Neural progenitor cell (in vitro differentiated cells): ENCODE measurements at regions not wholly inside any gene's neighbourhood (a gene's known extent, or its start where the extent isn't known, plus 50 kb on each side); places are given as distances from the start of the nearest gene placed in this dataset.

Source experiments
- DNase-seq: peaks from one replicate; pipeline ENCODE4 v3.0.0-alpha.2; 2016; ENCODE audit warnings: low spot score
- H2AFZ ChIP-seq: fragments of 200-600 bp; sonication (generic); replicated peaks from 2 replicates; pipeline ENCODE4 v1.6.1; 2016; ENCODE audit warnings: antibody characterized with exemption
- H3F3A ChIP-seq: fragments of 200-600 bp; sonication (generic); 2 replicates; pipeline ENCODE4 v1.6.1; 2016; ENCODE audit warnings: antibody characterized with exemption, low read depth
- H3K27ac ChIP-seq: fragments of 200-600 bp; sonication (generic); 2 replicates; pipeline ENCODE4 v1.5.1; 2016; ENCODE audit warnings: mild to moderate bottlenecking
- H3K27me3 ChIP-seq: fragments of 200-600 bp; sonication (generic); 2 replicates; pipeline ENCODE4 v1.6.1; 2016; ENCODE audit warnings: mild to moderate bottlenecking, moderate library complexity
- H3K36me3 ChIP-seq: fragments of 200-600 bp; sonication (generic); 2 replicates; pipeline ENCODE4 v1.5.1; 2016
- H3K4me1 ChIP-seq: fragments of 200-600 bp; sonication (generic); 2 replicates; pipeline ENCODE4 v1.6.1; 2016; ENCODE audit warnings: mixed run types
- H3K4me2 ChIP-seq: fragments of 200-600 bp; sonication (generic); 2 replicates; pipeline ENCODE4 v1.6.1; 2016
- H3K4me3 ChIP-seq: fragments of 200-600 bp; sonication (generic); 2 replicates; pipeline ENCODE4 v1.5.1; 2016
- H3K79me2 ChIP-seq: fragments of 200-600 bp; sonication (generic); 2 replicates; pipeline ENCODE4 v1.6.1; 2016; ENCODE audit warnings: low read depth
- H3K9ac ChIP-seq: fragments of 200-600 bp; sonication (generic); 2 replicates; pipeline ENCODE4 v1.6.1; 2016
- H3K9me3 ChIP-seq: fragments of 200-600 bp; sonication (generic); 2 replicates; pipeline ENCODE4 v1.5.1; 2016; ENCODE audit warnings: low read depth
- H4K20me1 ChIP-seq: fragments of 200-600 bp; sonication (generic); 2 replicates; pipeline ENCODE4 v1.6.1; 2016; ENCODE audit warnings: low read depth
- H3K27ac Mint-ChIP-seq: 3 replicates; pipeline ENCODE4 v1.8.0; 2021; ENCODE audit warnings: mixed read lengths
- H3K27me3 Mint-ChIP-seq: 2 replicates; pipeline ENCODE4 v1.8.0; 2022; ENCODE audit warnings: low read depth, mild to moderate bottlenecking, inconsistent platforms, moderate library complexity, mixed read lengths; ENCODE audit not compliant: insufficient read depth
- H3K36me3 Mint-ChIP-seq: 3 replicates; pipeline ENCODE4 v1.8.0; 2021; ENCODE audit warnings: mixed read lengths
- H3K4me1 Mint-ChIP-seq: 3 replicates; pipeline ENCODE4 v1.8.0; 2021; ENCODE audit warnings: mixed read lengths
- H3K4me3 Mint-ChIP-seq: 3 replicates; pipeline ENCODE4 v1.8.0; 2021; ENCODE audit warnings: mild to moderate bottlenecking, moderate library complexity, mixed read lengths
- H3K9me3 Mint-ChIP-seq: 3 replicates; pipeline ENCODE4 v1.8.0; 2020; ENCODE audit warnings: mixed read lengths
- EZH2 ChIP-seq: fragments of 200-600 bp; sonication (generic); IDR thresholded peaks from 2 replicates; pipeline ENCODE4 v1.6.1; 2017; ENCODE audit warnings: antibody characterized with exemption, mild to moderate bottlenecking, moderate library complexity
- EZH2phosphoT487 ChIP-seq: fragments of 200-600 bp; sonication (generic); IDR thresholded peaks from 2 replicates; pipeline ENCODE4 v1.6.1; 2017; ENCODE audit warnings: antibody characterized with exemption
- TF ChIP-seq, protein P1 (sequence below): fragments of 200-600 bp; sonication (generic); IDR thresholded peaks from 2 replicates; pipeline ENCODE4 v1.5.1; 2017; ENCODE audit warnings: antibody characterized with exemption, mild to moderate bottlenecking

DNA sequence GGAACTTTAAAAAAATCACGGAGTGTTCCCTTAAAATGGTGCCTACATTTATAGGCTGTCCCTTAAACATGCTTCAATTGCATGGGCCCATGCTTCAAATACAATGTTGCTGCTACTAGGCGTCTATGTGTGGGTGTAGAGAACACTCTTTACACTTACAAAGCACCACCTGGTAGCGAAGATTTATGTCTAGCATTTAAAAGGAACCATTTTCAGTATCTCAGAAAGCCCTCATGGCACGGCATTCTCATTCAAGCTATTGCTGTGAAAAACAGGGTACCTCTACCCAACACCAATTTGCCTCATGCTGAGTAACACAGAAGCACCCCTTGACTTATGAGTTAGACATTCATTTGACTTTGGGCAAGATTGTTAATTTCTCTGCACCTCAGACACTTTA, 112.9 kb upstream of the CNTNAP5 start:
- Histone ChIP-seq H2AFZ (no peak overlapping the region), H3K79me2 (no peaks in the 10 kb centered on the region), H3K27ac (no peak overlapping the region), H3K27me3 (no peaks in the 10 kb centered on the region), H4K20me1 (no peaks in the 10 kb centered on the region), H3K4me3 (no peak overlapping the region), H3K9ac (no peak overlapping the region), H3K9me3 (no peaks in the 10 kb centered on the region), H3K4me2 (no peak overlapping the region), H3F3A (no peaks in the 10 kb centered on the region), H3K36me3 (no peaks in the 10 kb centered on the region), H3K4me1 (no peaks in the 10 kb centered on the region)
- Mint-ChIP-seq H3K27me3 (no peaks in the 10 kb centered on the region), H3K4me1 (peaks cover 8% of the 10 kb centered on the region), H3K4me3 (no peak overlapping the region), H3K36me3 (no peaks in the 10 kb centered on the region), H3K27ac (no peak overlapping the region), H3K9me3 (no peaks in the 10 kb centered on the region)
- TF ChIP-seq EZH2phosphoT487 (no peak), EZH2 (no peak)
- TF ChIP-seq, protein P1, sequence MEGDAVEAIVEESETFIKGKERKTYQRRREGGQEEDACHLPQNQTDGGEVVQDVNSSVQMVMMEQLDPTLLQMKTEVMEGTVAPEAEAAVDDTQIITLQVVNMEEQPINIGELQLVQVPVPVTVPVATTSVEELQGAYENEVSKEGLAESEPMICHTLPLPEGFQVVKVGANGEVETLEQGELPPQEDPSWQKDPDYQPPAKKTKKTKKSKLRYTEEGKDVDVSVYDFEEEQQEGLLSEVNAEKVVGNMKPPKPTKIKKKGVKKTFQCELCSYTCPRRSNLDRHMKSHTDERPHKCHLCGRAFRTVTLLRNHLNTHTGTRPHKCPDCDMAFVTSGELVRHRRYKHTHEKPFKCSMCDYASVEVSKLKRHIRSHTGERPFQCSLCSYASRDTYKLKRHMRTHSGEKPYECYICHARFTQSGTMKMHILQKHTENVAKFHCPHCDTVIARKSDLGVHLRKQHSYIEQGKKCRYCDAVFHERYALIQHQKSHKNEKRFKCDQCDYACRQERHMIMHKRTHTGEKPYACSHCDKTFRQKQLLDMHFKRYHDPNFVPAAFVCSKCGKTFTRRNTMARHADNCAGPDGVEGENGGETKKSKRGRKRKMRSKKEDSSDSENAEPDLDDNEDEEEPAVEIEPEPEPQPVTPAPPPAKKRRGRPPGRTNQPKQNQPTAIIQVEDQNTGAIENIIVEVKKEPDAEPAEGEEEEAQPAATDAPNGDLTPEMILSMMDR, result no peak
- DNase-seq, result no peak

DNA sequence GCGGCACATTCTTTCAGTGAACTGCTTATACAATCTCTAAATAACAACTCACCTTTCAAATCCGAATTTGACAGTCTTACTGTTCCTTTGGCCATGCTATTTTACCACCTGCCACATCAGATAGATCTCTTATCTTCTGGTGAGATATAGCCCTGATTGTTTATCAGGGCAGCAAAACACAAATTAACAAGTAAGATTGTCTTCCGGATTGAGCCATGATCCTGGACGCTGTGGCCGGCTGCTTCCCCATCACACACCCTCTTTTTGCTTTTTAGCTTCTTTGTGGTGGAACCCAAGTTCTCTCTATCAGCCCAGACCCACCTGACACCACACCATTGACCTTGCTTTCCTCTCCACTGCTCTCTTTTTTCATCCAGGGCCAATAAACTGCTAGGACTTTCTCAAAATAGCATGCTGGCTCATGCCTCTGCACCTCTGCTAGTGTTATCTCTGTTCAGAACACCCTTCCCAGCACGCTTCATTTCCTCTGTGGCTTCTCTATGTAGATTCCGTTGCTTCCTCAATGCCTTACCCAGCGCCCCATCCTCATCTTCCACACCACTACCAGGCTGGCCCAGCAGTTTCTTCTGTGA, 111.8 kb upstream of the CNTNAP5 start:
- TF ChIP-seq EZH2phosphoT487, result no peak
- TF ChIP-seq, protein P1, result no peak
- no peak for TF ChIP-seq EZH2
- Histone ChIP-seq H3K9ac (no peak overlapping the region), H3F3A (no peaks in the 10 kb centered on the region), H3K4me1 (no peaks in the 10 kb centered on the region), H3K9me3 (no peaks in the 10 kb centered on the region), H4K20me1 (no peaks in the 10 kb centered on the region), H2AFZ (no peak overlapping the region), H3K4me3 (no peak overlapping the region), H3K4me2 (no peak overlapping the region), H3K79me2 (no peaks in the 10 kb centered on the region), H3K36me3 (no peaks in the 10 kb centered on the region), H3K27ac (no peak overlapping the region), H3K27me3 (no peaks in the 10 kb centered on the region)
- Mint-ChIP-seq H3K4me3 (no peak overlapping the region), H3K27me3 (no peaks in the 10 kb centered on the region), H3K9me3 (no peaks in the 10 kb centered on the region), H3K36me3 (no peaks in the 10 kb centered on the region), H3K4me1 (peaks cover 14% of the 10 kb centered on the region), H3K27ac (no peak overlapping the region)
- no peak for DNase-seq

DNA sequence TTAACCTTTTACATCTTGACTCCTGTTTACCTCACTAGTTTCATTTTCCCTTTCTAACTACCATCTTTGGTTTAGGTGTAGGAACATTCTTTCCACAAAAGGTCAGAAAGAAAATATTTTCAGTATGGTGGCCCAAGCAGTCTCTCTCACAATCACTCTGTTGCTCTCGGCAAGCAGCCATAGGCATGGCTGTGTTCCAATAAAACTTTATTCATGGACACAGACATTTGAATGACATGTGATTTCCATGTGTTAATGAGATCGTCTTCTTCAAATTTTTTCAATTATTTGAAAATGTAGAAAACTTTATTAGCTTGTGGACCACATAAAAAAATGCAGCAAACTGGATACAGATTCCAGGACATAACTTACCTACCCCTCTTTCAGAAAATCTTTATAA, 109.7 kb upstream of the CNTNAP5 start:
- H3K27ac Mint-ChIP-seq, result no peak overlapping the region

More for the DNA sequence above, 109.7 kb upstream of the CNTNAP5 start:
- H2AFZ ChIP-seq, result no peak overlapping the region
- no peak overlapping the region for H3K4me2 ChIP-seq
- no peaks in the 10 kb centered on the region for H3K4me1 ChIP-seq
- no peaks in the 10 kb centered on the region for H3K36me3 ChIP-seq
- no peaks in the 10 kb centered on the region for H3K27me3 ChIP-seq
- H3K9me3 ChIP-seq, result no peaks in the 10 kb centered on the region
- Mint-ChIP-seq H3K4me1 (peaks cover 14% of the 10 kb centered on the region), H3K36me3 (no peaks in the 10 kb centered on the region), H3K4me3 (no peak overlapping the region), H3K9me3 (no peaks in the 10 kb centered on the region), H3K27me3 (no peaks in the 10 kb centered on the region)
- TF ChIP-seq, protein P1, result no peak
- TF ChIP-seq EZH2phosphoT487, result no peak
- no peak for TF ChIP-seq EZH2
- H3K4me3 ChIP-seq, result no peak overlapping the region
- no peak for DNase-seq
- H4K20me1 ChIP-seq, result no peaks in the 10 kb centered on the region
- no peak overlapping the region for H3K9ac ChIP-seq
- no peaks in the 10 kb centered on the region for H3F3A ChIP-seq
- H3K79me2 ChIP-seq, result no peaks in the 10 kb centered on the region
- no peak overlapping the region for H3K27ac ChIP-seq
